Kidney glomerular epithelial cell (primary cell): ENCODE measurements at regions not wholly inside any gene's neighbourhood (a gene's known extent, or its start where the extent isn't known, plus 50 kb on each side); places are given as distances from the start of the nearest gene placed in this dataset.

Source experiments
- DNase-seq: peaks from one replicate; lab custom pipeline; 2025; lab: John Stamatoyannopoulos, UW

DNA sequence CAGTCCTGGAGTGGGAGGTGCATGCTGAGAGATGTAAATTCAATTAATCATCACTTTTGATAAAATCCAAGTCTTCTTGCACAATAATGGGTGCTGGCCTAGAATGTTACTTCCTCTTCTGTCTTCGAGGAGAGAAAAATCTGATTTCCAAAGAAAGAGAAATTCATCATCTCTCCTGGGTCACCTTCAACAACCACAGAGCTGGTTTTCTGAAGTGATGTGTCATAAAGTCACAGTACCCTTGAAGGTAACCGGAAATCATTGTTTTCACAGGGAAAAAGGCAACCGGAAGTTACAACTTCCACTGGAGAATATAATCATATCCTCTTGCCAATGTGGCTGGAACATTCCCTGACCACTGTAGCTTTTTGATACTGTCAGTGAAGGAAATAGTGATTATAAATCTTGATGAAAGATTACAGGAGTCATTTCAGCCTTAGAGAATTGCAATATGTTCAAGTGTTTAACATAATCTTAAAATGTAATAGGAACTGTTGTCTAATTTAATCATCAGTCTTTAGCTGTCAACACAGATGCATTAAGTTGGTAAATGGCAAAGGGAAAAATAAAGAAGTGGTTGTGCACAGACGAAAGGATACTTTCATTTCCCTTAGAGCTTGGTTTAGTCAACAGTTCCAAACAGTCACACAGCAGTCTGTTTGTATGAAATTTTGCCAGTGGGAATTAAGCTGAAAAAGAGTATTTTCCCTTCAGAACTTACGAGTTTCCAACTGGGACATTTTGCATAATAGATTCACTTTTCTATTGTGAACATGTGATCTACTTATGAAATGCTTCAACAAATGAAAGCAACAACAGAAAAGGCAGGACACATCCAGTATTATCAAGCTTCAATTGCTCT is 106.5 kb upstream of the SLC4A7 start:
- DNase-seq, result peak; percentile 52

GRCh38 chr3:27589795-27590194 is 105.6 kb upstream of the SLC4A7 start:
- DNase-seq, result peak; percentile 76

- DNase-seq, result no peak
These were observed 101.2 kb upstream of the SLC4A7 start for GRCh38 chr3:27585429-27585828.

GRCh38 chr3:27584874-27585273 is 100.7 kb upstream of the SLC4A7 start:
- no peak for DNase-seq

- no peak for DNase-seq
These were observed 97.7 kb upstream of the SLC4A7 start for GRCh38 chr3:27581852-27582251.

DNA sequence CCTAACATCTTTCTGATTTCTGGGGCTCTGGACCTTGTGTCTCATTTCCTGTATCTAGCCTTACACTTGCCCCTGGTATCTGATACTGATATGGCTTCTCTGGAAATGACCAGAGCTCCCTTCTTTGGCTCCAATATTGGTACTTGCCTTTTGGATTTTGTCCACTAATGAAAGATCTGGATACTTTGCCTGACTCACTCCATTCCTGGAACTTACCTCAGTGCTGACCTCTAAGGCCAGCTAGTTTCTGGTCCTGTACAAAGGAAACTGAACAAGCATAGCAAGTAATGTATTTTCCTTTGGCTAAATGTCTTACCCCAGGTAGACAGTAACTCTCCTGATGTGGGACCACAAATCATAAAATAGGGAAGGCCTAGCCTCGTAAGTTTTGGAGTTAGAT is 93.8 kb upstream of the SLC4A7 start:
- DNase-seq, result no peak

DNA sequence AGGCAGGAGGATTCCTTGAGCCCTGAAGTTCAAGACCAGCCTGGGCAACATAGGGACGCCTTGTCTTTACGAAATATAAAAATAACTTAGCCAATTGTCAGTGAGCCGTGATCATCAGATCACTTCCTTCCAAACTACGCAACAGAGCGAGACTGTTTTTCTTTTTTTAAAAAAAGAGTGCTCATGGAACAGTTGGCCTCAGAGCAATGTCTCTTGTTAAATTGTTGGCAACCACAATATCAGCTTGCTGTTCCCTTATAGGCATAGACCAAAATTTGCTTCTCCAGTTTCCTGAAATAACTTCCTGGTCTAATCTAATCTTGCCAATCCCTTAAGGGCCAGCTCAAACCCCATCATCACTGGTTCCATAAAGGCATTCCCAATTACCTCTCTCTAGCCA is 93.3 kb upstream of the SLC4A7 start:
- DNase-seq, result no peak

DNA sequence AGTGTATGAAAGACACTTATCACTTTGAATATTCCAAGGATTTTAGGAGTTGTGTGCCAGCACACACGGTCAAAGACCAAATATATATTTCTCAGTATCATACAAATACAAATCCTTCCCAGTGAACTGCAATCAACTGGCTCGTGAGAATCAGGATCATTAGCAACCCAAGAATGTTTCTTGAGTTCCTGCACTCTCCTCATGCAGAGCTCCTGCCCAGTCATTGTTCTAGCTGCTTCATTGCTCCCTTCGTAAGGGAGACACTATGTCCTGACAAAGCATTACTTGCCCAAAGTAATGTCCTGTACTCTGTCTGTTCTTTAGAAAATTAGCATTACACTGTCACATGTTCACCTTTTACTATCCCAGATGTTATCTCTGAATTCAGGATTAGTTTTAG is 92.0 kb upstream of the SLC4A7 start:
- DNase-seq, result no peak

- no peak for DNase-seq
These were observed 91.3 kb upstream of the SLC4A7 start for GRCh38 chr3:27575499-27575898.

GRCh38 chr3:27574438-27574795 is 90.2 kb upstream of the SLC4A7 start:
- DNase-seq, result no peak

DNA sequence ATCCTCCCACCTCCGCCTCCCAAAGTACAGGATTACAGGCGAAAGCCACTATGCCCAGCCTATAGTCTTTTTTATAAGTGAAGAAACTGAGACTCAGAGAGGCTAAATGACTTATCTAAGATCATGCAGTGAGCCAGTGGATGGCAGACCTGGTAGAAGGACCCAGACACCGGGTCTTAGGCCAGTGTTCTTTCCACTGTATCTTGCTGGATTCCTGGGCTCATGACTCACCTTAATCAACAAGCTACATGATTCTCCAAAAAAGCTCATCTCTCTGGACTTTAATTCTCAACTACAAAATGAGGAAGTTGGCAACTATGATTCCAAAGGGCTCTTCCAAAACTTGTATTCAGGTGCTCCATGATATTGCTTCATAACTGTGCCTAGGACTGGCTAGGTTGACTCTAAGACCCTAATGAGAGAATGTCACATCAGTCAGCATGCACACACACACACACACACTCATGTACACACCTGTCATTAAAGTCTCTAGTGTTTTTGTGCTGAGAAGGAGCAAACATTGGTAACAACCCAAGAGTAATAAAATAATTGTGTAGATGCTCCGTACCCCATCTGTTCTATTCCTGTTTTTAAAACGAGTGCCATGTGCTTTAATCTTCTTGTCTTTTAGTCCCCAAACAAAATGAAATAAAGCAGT is 89.7 kb upstream of the SLC4A7 start:
- DNase-seq, result peak; percentile 20

GRCh38 chr3:27573138-27573537 is 89.0 kb upstream of the SLC4A7 start:
- no peak for DNase-seq

DNA sequence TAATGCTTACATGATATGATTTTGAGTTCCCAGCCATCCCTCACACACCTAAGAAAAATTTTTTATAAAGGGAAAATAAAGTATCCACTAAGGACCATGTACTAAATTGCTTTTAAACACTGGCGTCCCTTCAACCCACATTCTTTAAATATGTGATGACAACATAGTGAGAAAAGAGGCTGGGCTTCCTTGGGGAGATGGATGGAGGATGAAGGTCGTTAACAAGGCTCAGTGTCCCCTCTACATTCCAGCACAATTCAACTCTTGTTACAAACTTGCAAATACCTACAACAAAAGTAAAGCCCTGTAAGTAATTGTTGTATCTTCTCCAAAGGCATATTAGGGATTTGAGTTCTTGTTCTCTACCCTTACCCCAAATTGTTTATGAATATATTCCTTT is 87.2 kb upstream of the SLC4A7 start:
- no peak for DNase-seq

DNA sequence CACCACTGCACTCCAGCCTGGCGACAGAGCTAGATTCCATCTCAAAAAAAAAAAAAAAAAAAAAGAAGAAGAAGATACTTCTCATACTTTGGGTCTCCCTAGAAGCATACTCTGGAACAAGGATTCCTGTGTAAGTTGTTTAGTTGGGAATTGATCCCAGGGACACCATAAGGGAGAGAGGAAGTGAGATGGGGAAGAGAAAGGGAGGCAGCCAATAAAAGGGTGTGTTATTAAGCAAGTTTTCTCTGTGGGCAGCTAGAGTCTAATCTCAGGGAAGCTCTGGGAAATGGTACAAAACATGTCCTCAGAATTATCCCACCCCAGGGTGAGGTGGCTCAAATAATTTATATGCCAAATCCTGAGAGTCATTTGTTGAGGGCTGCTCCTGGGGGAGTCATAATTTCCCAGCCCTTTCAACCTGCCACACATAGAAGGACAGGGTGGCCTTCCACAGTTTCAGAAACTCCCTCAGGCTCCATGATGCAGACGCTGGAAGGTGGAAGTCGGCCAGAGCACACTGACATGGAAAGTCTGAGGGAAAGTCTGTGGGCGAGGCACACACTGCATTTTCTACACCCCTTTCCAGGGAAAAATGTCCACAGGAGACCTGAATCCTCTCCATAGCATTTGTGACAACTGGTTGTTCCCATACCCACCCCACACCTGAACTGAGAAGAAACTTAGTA is 86.4 kb upstream of the SLC4A7 start:
- no peak for DNase-seq

GRCh38 chr3:27568393-27568792 is 84.2 kb upstream of the SLC4A7 start:
- no peak for DNase-seq

DNA sequence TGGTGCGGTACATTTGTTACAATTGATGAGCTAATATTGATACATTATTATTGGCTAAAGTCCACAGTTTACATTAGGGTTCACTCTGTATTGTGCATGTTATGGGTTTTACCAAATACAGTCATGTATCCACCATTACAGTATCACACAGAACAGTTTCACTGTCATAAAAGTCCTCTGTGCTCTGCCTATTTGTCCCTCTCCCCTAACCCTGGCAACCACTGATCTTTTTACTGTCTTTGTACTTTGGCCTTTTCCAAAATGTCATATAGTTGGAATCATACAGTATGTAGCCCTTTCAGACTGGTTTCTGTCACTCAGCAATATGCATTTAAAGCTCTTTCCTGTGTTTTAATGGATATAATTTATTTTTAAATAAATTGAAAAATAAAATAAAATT is 83.1 kb upstream of the SLC4A7 start:
- DNase-seq, result no peak

DNA sequence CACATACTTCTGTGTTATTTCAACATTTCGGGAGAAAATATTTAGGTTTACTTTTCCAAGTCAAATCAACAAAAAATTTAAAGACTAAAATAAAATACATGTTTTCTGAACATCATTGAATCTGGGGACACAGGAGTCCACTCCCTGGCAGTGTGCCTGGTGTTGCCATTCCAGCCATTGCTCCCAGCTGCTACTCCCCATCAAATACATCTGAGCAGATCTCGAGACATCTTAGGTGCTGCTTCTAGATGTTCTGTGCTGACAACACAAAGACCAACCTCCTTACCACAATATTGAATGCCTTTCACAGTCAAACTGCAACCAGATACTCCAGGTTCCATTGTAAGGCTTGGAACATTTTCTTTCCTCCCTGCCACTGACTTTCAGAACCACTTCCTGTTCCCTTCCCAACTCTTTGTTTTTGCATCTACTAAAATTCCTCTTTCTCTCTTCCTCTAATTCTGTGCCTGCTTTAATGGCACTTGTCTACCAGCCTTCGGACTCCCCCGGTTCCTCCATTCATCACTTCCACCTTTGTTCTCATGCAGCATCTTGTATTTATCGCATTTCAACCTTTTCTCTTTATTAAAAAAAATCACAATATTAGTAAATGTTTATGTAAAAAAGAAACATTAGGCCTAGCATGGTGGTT is 81.1 kb upstream of the SLC4A7 start:
- DNase-seq, result no peak

GRCh38 chr3:27561576-27561975 is 77.4 kb upstream of the SLC4A7 start:
- no peak for DNase-seq

- no peak for DNase-seq
These were observed 76.4 kb upstream of the SLC4A7 start for GRCh38 chr3:27560484-27561056.

DNA sequence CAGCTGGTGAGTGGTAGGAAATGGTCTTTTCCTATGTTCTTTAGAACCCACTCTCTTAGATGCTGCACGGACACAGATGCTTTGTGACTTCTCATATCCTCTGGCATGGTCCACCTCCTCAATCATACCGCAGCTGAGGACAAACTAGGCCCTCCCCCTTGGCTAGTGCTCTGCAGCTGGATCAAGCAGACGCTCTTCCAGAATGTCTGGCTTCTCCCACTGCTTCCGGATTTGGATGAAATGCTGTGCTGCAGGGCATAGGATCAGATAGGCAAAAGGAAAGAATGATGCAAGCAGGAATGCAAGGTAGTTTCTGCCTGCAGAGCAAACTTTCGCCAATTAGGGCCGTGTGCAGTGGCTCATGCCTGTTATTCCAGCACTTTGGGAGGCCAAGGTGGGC is 75.7 kb upstream of the SLC4A7 start:
- DNase-seq, result no peak

GRCh38 chr3:27559381-27559780 is 75.2 kb upstream of the SLC4A7 start:
- DNase-seq, result no peak

GRCh38 chr3:27557411-27557810 is 73.2 kb upstream of the SLC4A7 start:
- DNase-seq, result no peak
